ENCODE measurements at regions not wholly inside any gene's neighbourhood (a gene's known extent, or its start where the extent isn't known, plus 50 kb on each side); places are given as distances from the start of the nearest gene placed in this dataset.

DNA sequence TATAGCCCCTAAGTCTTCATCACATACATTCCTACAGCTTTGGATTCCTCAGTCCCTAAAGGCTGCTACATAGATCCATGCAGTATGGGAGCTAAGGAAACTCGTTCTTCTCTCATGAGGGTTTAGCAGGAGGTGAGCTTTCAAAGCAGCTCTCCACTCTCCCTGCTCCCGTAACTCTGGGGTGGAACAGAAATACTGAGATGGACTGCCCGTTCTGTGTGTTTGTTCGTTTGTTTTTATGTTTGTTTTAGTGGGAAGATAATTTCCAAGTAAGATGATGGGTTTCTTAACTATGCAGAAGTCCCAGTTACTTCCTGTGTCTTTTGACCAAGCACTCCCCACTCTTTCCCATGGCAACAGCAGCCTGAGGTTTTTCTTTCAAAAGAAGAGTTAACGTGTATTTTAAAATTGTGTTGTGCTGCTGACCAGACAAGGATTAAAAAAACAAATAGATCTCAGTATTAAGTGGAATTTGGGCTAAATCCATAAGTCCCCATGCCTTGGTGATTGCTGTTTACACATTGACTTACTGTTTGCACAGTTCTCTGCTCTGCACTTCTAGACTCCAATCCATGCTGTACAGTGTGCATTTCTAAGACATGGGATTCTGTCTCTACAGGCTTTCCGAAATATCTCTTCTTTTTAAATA, 156.4 kb upstream of the SH3BP4 start:
- H3K4me1 ChIP-seq (ENCODE audit: control insufficient read depth in 1 of 2, insufficient read depth in 2 of 2, low read length in 2 of 2) = no peaks in the 10 kb centered on the region
- H3K18ac ChIP-seq (ENCODE audit: low read length) = no peak overlapping the region
- no peak overlapping the region for H4K91ac ChIP-seq (ENCODE audit: low read depth, low read length)
- H3K9me3 ChIP-seq (ENCODE audit: insufficient read depth, low read depth, low read length) = peaks cover 1% of the 10 kb centered on the region
- no peaks in the 10 kb centered on the region for H3K79me1 ChIP-seq (ENCODE audit: low read length)
- DNase-seq = no peak
- no peak overlapping the region for H3K23ac ChIP-seq (ENCODE audit: low read length)
- no peak overlapping the region for H3K4ac ChIP-seq (ENCODE audit: low read depth, low read length)
- H3K36me3 ChIP-seq (ENCODE audit: control insufficient read depth in 1 of 2, insufficient read depth in 2 of 2, low read length in 2 of 2) = no peaks in the 10 kb centered on the region
- no peaks in the 10 kb centered on the region for H3K27me3 ChIP-seq (ENCODE audit: insufficient read depth, low read length)
- no peak overlapping the region for H2AK5ac ChIP-seq (ENCODE audit: low read length)
- H2BK12ac ChIP-seq (ENCODE audit: low read length) = no peak overlapping the region
- H3K14ac ChIP-seq (ENCODE audit: low read length) = no peak overlapping the region
- H2BK5ac ChIP-seq (ENCODE audit: low read depth, low read length, poor library complexity) = no peak overlapping the region
- H3K27ac ChIP-seq (ENCODE audit: low read depth, low read length) = no peak overlapping the region
- H3K4me3 ChIP-seq (ENCODE audit: low read depth, low read length) = no peak overlapping the region
- no peak overlapping the region for H3K9ac ChIP-seq (ENCODE audit: low read length)
- no peak overlapping the region for H4K12ac ChIP-seq (ENCODE audit: low read depth, low read length)
- no peak overlapping the region for H2BK120ac ChIP-seq (ENCODE audit: insufficient read depth, low read length, poor library complexity)
- no peaks in the 10 kb centered on the region for H3K79me2 ChIP-seq (ENCODE audit: control insufficient read depth, insufficient read depth, low read length, poor library complexity)
- no CpG with 5 or more reads among the region's 6 CpGs for WGBS (ENCODE audit: extremely low coverage, insufficient coverage, insufficient read length)
- H4K8ac ChIP-seq (ENCODE audit: low read depth, low read length) = no peak overlapping the region
- no peak overlapping the region for H2AFZ ChIP-seq (ENCODE audit: insufficient read depth, low read length, poor library complexity)
- H3K4me2 ChIP-seq (ENCODE audit: low read length) = no peak overlapping the region

DNA sequence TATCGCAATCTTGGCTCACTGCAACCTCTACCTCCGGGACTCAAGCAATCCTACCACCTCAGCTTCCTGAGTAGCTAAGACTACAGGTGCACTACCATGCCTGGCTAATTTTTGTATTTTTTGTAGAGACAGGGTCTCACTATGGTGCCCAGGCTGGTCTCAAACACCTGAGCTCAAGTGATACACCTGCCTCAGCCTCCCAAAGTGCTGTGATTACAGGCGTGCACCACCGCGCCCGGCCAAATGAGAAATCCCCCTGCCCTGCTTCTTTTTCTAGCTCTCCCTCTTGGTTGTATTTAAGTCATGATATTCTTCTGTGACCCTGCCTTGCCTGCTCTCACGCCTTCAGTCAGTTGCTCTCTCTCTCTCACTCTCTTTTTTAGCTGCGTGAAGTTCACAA, 157.0 kb upstream of the SH3BP4 start:
- Histone ChIP-seq H3K14ac (ENCODE audit: low read length) (no peak overlapping the region), H3K79me2 (ENCODE audit: control insufficient read depth, insufficient read depth, low read length, poor library complexity) (no peaks in the 10 kb centered on the region), H3K4ac (ENCODE audit: low read depth, low read length) (no peak overlapping the region), H2AFZ (ENCODE audit: insufficient read depth, low read length, poor library complexity) (no peak overlapping the region), H3K4me3 (ENCODE audit: low read depth, low read length) (no peak overlapping the region), H4K91ac (ENCODE audit: low read depth, low read length) (no peak overlapping the region), H3K36me3 (ENCODE audit: control insufficient read depth in 1 of 2, insufficient read depth in 2 of 2, low read length in 2 of 2) (no peaks in the 10 kb centered on the region), H3K18ac (ENCODE audit: low read length) (no peak overlapping the region), H3K4me1 (ENCODE audit: control insufficient read depth in 1 of 2, insufficient read depth in 2 of 2, low read length in 2 of 2) (no peaks in the 10 kb centered on the region), H3K4me2 (ENCODE audit: low read length) (no peak overlapping the region), H2BK120ac (ENCODE audit: insufficient read depth, low read length, poor library complexity) (no peak overlapping the region), H2BK5ac (ENCODE audit: low read depth, low read length, poor library complexity) (no peak overlapping the region), H3K9me3 (ENCODE audit: insufficient read depth, low read depth, low read length) (no peaks in the 10 kb centered on the region), H3K27me3 (ENCODE audit: insufficient read depth, low read length) (no peaks in the 10 kb centered on the region), H4K8ac (ENCODE audit: low read depth, low read length) (no peak overlapping the region), H3K23ac (ENCODE audit: low read length) (no peak overlapping the region), H2AK5ac (ENCODE audit: low read length) (no peak overlapping the region), H2BK12ac (ENCODE audit: low read length) (no peak overlapping the region), H3K79me1 (ENCODE audit: low read length) (no peaks in the 10 kb centered on the region), H4K12ac (ENCODE audit: low read depth, low read length) (no peak overlapping the region), H3K9ac (ENCODE audit: low read length) (no peak overlapping the region), H3K27ac (ENCODE audit: low read depth, low read length) (no peak overlapping the region)
- DNase-seq = no peak
- no CpG with 5 or more reads among the region's 8 CpGs for WGBS (ENCODE audit: extremely low coverage, insufficient coverage, insufficient read length)

DNA sequence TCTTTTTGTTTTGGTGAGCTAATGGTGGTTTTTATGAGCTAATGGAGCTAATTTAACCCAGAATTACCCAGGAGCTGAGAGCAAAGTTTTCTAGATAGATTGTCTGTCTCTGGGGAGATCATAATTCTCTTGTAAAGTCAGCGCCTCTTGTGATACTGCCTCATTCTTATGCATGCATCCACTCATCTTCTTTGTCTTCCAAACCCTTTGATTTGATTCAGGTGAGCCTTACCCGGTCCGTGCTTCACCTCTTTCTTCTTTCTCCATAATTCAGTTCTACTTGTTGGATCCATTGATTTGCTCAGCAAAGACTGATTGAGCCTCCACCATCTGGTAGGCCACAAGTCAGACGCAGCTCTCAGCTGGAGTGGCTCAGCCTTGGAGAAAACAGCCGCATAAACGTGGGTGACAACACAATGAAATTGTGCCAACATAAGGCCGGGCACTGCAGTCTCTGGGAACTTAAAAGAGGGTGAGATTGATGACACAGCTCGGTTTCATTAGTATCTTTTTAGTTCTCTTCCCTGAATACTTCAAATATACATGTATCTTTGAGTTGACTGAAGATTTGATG, 158.5 kb upstream of the SH3BP4 start:
- Histone ChIP-seq H2BK12ac (ENCODE audit: low read length) (no peak overlapping the region), H3K9me3 (ENCODE audit: insufficient read depth, low read depth, low read length) (no peaks in the 10 kb centered on the region), H4K12ac (ENCODE audit: low read depth, low read length) (no peak overlapping the region), H3K27ac (ENCODE audit: low read depth, low read length) (no peak overlapping the region), H3K79me2 (ENCODE audit: control insufficient read depth, insufficient read depth, low read length, poor library complexity) (no peaks in the 10 kb centered on the region), H3K79me1 (ENCODE audit: low read length) (no peaks in the 10 kb centered on the region), H3K36me3 (ENCODE audit: control insufficient read depth in 1 of 2, insufficient read depth in 2 of 2, low read length in 2 of 2) (no peaks in the 10 kb centered on the region), H3K4me2 (ENCODE audit: low read length) (no peak overlapping the region), H3K4ac (ENCODE audit: low read depth, low read length) (no peak overlapping the region), H3K9ac (ENCODE audit: low read length) (no peak overlapping the region), H4K91ac (ENCODE audit: low read depth, low read length) (no peak overlapping the region), H2AFZ (ENCODE audit: insufficient read depth, low read length, poor library complexity) (no peak overlapping the region), H3K14ac (ENCODE audit: low read length) (no peak overlapping the region), H3K4me3 (ENCODE audit: low read depth, low read length) (no peak overlapping the region), H3K4me1 (ENCODE audit: control insufficient read depth in 1 of 2, insufficient read depth in 2 of 2, low read length in 2 of 2) (no peaks in the 10 kb centered on the region), H3K27me3 (ENCODE audit: insufficient read depth, low read length) (no peaks in the 10 kb centered on the region), H4K8ac (ENCODE audit: low read depth, low read length) (no peak overlapping the region), H3K23ac (ENCODE audit: low read length) (no peak overlapping the region), H3K18ac (ENCODE audit: low read length) (no peak overlapping the region), H2BK120ac (ENCODE audit: insufficient read depth, low read length, poor library complexity) (peak overlapping the region; percentile 46), H2AK5ac (ENCODE audit: low read length) (no peak overlapping the region), H2BK5ac (ENCODE audit: low read depth, low read length, poor library complexity) (no peak overlapping the region)
- WGBS (ENCODE audit: extremely low coverage, insufficient coverage, insufficient read length) = no CpG with 5 or more reads among the region's 8 CpGs
- no peak for DNase-seq

DNA sequence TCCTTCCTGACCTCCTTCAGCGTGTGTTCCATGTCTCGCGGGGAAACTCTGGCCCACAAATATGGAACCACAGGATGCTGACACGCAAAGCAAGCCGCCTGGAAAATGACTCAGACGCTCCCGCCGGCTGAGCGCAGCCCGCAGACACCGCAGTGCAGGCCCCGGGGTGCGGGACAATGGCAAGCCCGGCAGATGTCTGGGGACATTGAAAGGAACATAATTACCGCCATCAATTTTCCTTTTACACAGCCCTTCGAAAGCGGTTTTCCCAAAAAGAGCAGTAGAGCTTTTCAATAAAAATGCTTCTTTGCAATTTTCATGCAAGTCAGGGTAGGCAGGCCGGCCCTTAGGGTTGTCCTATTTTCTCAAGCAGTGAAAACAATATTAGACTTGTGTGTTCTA, 159.2 kb upstream of the SH3BP4 start:
- H3K4me1 ChIP-seq (ENCODE audit: control insufficient read depth in 1 of 2, insufficient read depth in 2 of 2, low read length in 2 of 2) = no peaks in the 10 kb centered on the region
- no peak for DNase-seq
- H3K36me3 ChIP-seq (ENCODE audit: control insufficient read depth in 1 of 2, insufficient read depth in 2 of 2, low read length in 2 of 2) = no peaks in the 10 kb centered on the region
- H2AFZ ChIP-seq (ENCODE audit: insufficient read depth, low read length, poor library complexity) = no peak overlapping the region
- no peak overlapping the region for H2AK5ac ChIP-seq (ENCODE audit: low read length)
- WGBS (ENCODE audit: extremely low coverage, insufficient coverage, insufficient read length) = no CpG with 5 or more reads among the region's 18 CpGs
- no peaks in the 10 kb centered on the region for H3K9me3 ChIP-seq (ENCODE audit: insufficient read depth, low read depth, low read length)
- H2BK12ac ChIP-seq (ENCODE audit: low read length) = no peak overlapping the region
- H4K12ac ChIP-seq (ENCODE audit: low read depth, low read length) = no peak overlapping the region
- H4K91ac ChIP-seq (ENCODE audit: low read depth, low read length) = no peak overlapping the region
- no peak overlapping the region for H3K23ac ChIP-seq (ENCODE audit: low read length)
- no peak overlapping the region for H3K4me3 ChIP-seq (ENCODE audit: low read depth, low read length)
- H3K79me1 ChIP-seq (ENCODE audit: low read length) = no peaks in the 10 kb centered on the region
- H4K8ac ChIP-seq (ENCODE audit: low read depth, low read length) = no peak overlapping the region
- no peak overlapping the region for H3K4ac ChIP-seq (ENCODE audit: low read depth, low read length)
- no peak overlapping the region for H3K4me2 ChIP-seq (ENCODE audit: low read length)
- no peak overlapping the region for H3K27ac ChIP-seq (ENCODE audit: low read depth, low read length)
- H2BK5ac ChIP-seq (ENCODE audit: low read depth, low read length, poor library complexity) = no peak overlapping the region
- no peaks in the 10 kb centered on the region for H3K79me2 ChIP-seq (ENCODE audit: control insufficient read depth, insufficient read depth, low read length, poor library complexity)
- H3K14ac ChIP-seq (ENCODE audit: low read length) = no peak overlapping the region
- H3K18ac ChIP-seq (ENCODE audit: low read length) = no peak overlapping the region
- H2BK120ac ChIP-seq (ENCODE audit: insufficient read depth, low read length, poor library complexity) = no peak overlapping the region
- no peak overlapping the region for H3K9ac ChIP-seq (ENCODE audit: low read length)
- no peaks in the 10 kb centered on the region for H3K27me3 ChIP-seq (ENCODE audit: insufficient read depth, low read length)

Data from trophoblast cell (in vitro differentiated cells and primary cell).